ENCODE measurements at regions not wholly inside any gene's neighbourhood (a gene's known extent, or its start where the extent isn't known, plus 50 kb on each side); places are given as distances from the start of the nearest gene placed in this dataset.

DNA sequence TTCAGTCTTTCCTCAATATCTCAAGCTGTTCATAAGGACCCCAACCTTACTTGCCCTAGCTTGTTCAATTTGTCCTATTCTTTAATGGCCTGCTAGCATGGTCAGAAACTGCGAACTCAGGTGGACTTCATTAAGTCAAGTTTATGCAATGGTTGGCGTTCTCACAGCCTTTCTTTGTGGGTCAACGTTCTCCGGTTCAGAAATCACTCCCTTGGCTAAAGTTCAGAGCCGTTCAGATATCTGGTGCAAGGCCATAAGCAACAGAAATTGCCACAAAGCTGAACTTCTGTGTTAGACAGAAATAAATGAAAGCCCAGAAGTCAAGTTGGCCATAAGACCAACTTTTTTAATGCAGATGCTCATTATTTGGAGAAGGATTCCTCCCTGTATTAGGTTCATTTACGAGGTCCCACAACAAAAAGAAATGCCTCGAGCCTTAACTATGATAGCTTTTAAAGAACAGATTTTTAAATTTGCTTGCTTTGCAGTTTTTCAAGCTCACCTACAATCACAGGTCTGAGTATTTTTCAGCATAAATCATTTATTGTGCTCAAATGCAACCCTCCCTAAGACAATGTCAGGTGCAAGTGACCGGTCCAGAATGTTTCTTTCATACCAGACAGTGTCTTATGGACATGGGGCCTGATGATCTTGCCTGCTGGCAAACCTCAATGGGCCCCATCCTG, 140.2 kb upstream of the COL11A1 start:
- DNase-seq (ENCODE audit: low read depth) = no peak

GRCh38 chr1:103247517-103247916, 139.2 kb upstream of the COL11A1 start:
- DNase-seq (ENCODE audit: low read depth) = no peak

GRCh38 chr1:103243481-103243880, 135.2 kb upstream of the COL11A1 start:
- DNase-seq (ENCODE audit: low read depth) = no peak

DNA sequence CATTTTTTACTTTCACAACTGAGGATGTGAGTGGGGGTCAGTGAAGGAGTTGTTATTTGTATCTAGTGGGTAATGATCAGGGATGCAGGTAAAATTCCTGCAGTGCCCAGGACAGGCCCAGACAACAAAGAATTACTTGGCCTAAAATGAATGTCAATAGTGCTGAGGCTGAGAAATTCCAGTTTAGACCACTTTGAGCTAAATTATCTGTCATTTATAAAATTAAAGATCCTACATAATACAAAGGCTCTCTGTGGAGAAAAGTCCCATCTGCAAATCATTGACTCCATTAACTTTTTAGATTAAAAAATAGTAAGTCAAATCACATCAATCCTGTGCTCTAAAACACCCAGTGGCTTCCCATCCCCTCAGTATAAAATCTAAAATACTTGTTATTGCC, 130.7 kb upstream of the COL11A1 start:
- DNase-seq (ENCODE audit: low read depth) = no peak

- peak; percentile 22 for DNase-seq (ENCODE audit: low read depth)
Measured at GRCh38 chr1:103230061-103230460, 121.7 kb upstream of the COL11A1 start.

- peak; percentile 64 for DNase-seq (ENCODE audit: low read depth)
Measured at GRCh38 chr1:103220631-103221041, 112.3 kb upstream of the COL11A1 start.

GRCh38 chr1:103218821-103219220, 110.5 kb upstream of the COL11A1 start:
- DNase-seq (ENCODE audit: low read depth) = peak; percentile 44

- DNase-seq (ENCODE audit: low read depth) = no peak
Measured at GRCh38 chr1:103218369-103218768, 110.0 kb upstream of the COL11A1 start.

- peak; percentile 66 for DNase-seq (ENCODE audit: low read depth)
Measured at GRCh38 chr1:103211073-103211472, 102.8 kb upstream of the COL11A1 start.

GRCh38 chr1:103208844-103209243, 100.5 kb upstream of the COL11A1 start:
- DNase-seq (ENCODE audit: low read depth) = no peak

GRCh38 chr1:103199001-103199400, 90.7 kb upstream of the COL11A1 start:
- DNase-seq (ENCODE audit: low read depth) = no peak

DNA sequence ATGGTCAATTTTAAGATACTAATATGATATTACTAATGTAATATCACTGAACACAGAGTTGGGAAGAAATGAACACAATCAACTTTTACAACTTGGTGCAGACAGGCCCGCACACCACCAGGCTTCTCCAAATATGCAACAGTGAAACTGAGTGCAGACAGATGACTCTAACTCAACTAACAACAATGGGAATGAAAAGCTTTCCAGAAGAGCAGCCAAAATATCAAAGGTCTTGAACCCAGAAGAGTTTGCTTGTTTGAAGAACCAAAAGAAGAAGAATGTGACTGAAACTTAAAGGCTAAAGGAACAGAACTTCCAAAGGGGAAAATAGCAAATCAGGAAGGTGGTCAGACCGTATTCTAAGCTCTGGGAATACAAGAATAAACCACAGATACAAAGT, 89.8 kb upstream of the COL11A1 start:
- no peak for DNase-seq (ENCODE audit: low read depth)

DNA sequence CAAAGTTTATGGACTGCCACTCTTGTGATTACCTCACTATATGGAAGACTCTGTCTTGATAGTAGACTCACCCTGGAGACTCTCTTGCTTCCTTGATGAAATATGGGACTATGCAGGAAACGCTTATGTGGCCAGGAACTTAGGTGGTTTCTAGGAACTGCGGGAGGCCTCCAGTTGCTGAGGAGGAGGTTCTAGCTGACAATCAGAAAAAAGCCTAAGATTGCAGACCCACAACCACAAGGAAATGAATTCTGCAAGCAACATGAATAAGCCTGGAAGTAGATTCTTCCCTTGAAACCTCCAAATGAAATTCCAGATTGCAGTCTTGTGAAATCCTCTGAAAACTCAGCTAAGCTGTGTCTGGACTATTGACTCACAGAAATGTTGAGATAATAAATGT, 88.9 kb upstream of the COL11A1 start:
- peak; percentile 80 for DNase-seq (ENCODE audit: low read depth)

- DNase-seq (ENCODE audit: low read depth) = no peak
Measured at GRCh38 chr1:103194984-103195383, 86.7 kb upstream of the COL11A1 start.

GRCh38 chr1:103194060-103194459, 85.7 kb upstream of the COL11A1 start:
- no peak for DNase-seq (ENCODE audit: low read depth)

- DNase-seq (ENCODE audit: low read depth) = peak; percentile 49
Measured at GRCh38 chr1:103191327-103191726, 83.0 kb upstream of the COL11A1 start.

DNA sequence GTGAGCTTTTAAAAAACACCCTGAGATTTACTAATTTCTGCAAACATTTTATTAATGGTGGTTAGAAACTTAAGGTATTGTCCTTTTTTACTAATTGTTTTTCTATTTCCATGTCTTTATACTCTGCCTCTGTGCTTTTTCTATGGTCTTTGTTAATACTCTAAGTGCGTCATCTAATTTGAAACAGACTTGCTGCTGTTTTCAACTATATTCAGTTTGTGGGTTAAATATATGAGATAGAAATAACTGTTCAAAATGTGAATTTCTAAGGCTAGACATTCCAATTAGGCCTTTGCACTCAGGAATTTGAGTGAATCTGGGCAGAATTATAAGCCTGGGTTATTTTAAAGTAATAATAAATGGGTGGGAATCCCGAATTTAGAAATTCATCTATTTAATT, 82.4 kb upstream of the COL11A1 start:
- no peak for DNase-seq (ENCODE audit: low read depth)

- DNase-seq (ENCODE audit: low read depth) = no peak
Measured at GRCh38 chr1:103187673-103188072, 79.4 kb upstream of the COL11A1 start.

GRCh38 chr1:103180660-103181059, 72.3 kb upstream of the COL11A1 start:
- DNase-seq (ENCODE audit: low read depth) = peak; percentile 88

DNA sequence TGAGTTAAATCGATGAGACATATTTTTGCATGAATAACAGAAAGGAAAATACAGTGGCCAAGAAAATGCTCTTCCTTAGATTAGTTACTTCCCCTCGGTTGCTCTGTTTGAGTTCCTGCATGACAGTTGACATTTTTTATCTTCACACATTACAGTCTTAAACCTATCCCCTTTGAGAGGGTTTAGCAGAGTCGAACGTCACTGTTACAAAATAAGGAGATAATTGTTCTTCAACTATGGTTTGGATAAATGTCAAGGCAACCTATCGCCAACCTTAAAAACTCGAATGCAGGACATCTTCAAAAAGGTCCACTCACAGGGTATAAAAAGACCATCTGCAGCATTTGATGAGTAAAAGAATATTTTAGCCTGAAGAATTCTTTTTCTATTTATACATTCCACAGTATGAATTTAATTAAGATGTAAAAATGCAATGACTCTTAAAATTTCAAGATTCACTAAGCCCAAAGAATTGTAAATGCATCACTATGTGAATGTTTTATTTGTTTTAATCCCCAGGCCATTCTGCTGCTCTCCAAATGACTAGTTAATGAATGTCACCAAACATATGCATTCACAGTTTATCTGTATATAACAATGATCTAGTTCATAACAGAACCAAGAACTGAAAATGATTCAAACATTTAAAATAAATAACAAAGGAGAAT, 68.9 kb upstream of the COL11A1 start:
- no peak for DNase-seq (ENCODE audit: low read depth)

DNA sequence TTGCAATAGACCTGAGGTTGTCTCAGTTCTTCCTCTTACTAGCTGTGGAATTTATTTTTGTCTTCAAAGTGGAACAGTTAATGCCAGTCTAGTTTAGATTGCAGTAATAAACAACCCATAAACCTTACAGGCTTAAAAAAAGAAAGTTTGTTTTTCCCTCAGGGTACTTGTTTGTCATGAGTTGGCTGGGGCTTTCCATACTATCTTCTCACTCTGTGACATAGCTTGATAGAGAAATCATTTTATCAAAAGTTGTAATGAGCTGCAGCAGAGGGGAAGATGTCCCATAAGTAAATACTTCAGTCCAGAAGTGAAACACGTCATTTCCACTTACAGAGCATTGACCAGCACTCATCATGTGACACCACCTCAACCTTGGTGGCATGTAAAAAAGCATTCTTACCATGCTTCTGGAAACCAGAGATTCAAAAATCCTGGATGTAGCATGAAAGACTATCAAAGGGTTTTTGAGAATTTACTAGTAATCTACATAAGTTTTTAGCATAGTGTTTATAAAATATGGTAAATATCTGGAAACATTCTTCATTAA, 62.8 kb upstream of the COL11A1 start:
- peak; percentile 36 for DNase-seq (ENCODE audit: low read depth)

DNA sequence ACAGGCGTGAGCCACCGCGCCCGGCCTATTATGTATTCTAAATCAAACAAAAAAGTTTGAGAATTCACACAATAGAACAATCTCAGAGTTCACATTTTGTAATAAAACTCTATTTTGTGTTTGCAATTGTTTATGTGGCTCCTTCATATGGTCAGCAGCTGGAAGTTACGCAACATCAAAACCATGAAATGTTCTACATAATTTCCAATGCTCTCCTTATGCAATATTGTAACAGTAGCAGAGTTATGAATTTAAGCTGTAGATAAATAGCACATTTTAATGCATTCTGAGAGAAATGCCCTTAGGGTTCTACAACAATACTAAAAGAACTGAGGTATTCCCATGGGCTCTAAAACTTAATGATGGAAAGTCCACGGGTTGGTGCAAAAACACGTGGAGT, 62.3 kb upstream of the COL11A1 start:
- DNase-seq (ENCODE audit: low read depth) = peak; percentile 69

GRCh38 chr1:103162360-103162759, 54.0 kb upstream of the COL11A1 start:
- DNase-seq (ENCODE audit: low read depth) = no peak

GRCh38 chr1:103160281-103160680, 52.0 kb upstream of the COL11A1 start:
- peak; percentile 11 for DNase-seq (ENCODE audit: low read depth)

Data from iris pigment epithelial cell (primary cell).